ENCODE measurements at regions not wholly inside any gene's neighbourhood (a gene's known extent, or its start where the extent isn't known, plus 50 kb on each side); places are given as distances from the start of the nearest gene placed in this dataset.
A peak's percentile ranks its signal among the peaks of the same experiment; 100 is the strongest.

GRCh38 chr14:97408503-97408902 is 611.3 kb downstream of the VRK1 start:
- ChIA-PET CTCF (interaction anchor here (0.7 to 0.8 kb wide), 2 partner anchors 17 to 56 kb away, joined by 3 read pairs; no protein-coding TSS in a partner anchor), POLR2A (no interaction called here)
- Mint-ChIP-seq H3K4me3 (no peak overlapping the region), H3K27me3 (ENCODE audit: low read depth) (peaks cover 3% of the 10 kb centered on the region), H3K27ac (peak overlapping the region; percentile 74), H3K36me3 (ENCODE audit: low read depth) (peaks cover 2% of the 10 kb centered on the region), H3K9me3 (ENCODE audit: insufficient read depth) (no peaks in the 10 kb centered on the region), H3K4me1 (ENCODE audit: low read depth) (peaks cover 29% of the 10 kb centered on the region)
- ATAC-seq (peak; percentile 42), DNase-seq (no peak)

- peak overlapping the region; percentile 23 for H3K4me3 Mint-ChIP-seq
- peaks cover 27% of the 10 kb centered on the region for H3K4me1 Mint-ChIP-seq (ENCODE audit: low read depth)
- ChIA-PET CTCF (interaction anchor here (0.7 to 0.8 kb wide), 2 partner anchors 18 to 57 kb away, joined by 3 read pairs; no protein-coding TSS in a partner anchor), POLR2A (no interaction called here)
- ATAC-seq (peak; percentile 55), DNase-seq (peak; percentile 33)
- peaks cover 7% of the 10 kb centered on the region for H3K27me3 Mint-ChIP-seq (ENCODE audit: low read depth)
- peaks cover 2% of the 10 kb centered on the region for H3K36me3 Mint-ChIP-seq (ENCODE audit: low read depth)
- H3K9me3 Mint-ChIP-seq (ENCODE audit: insufficient read depth): no peaks in the 10 kb centered on the region
- H3K27ac Mint-ChIP-seq: peak overlapping the region; percentile 74
These were observed 612.0 kb downstream of the VRK1 start for GRCh38 chr14:97408937-97409815.

- Mint-ChIP-seq H3K36me3 (ENCODE audit: low read depth) (no peaks in the 10 kb centered on the region), H3K4me1 (ENCODE audit: low read depth) (peaks cover 26% of the 10 kb centered on the region), H3K4me3 (no peak overlapping the region), H3K27me3 (ENCODE audit: low read depth) (peaks cover 9% of the 10 kb centered on the region), H3K27ac (no peak overlapping the region), H3K9me3 (ENCODE audit: insufficient read depth) (no peaks in the 10 kb centered on the region)
- ChIA-PET POLR2A (no interaction called here), CTCF (no interaction called here)
- DNase-seq: no peak
- ATAC-seq: no peak
These were observed 613.8 kb downstream of the VRK1 start for GRCh38 chr14:97410667-97411620.

GRCh38 chr14:97411938-97412612 is 614.9 kb downstream of the VRK1 start:
- no peak for ATAC-seq
- no peaks in the 10 kb centered on the region for H3K9me3 Mint-ChIP-seq (ENCODE audit: insufficient read depth)
- no peak for DNase-seq
- CTCF ChIA-PET: no interaction called here
- no peaks in the 10 kb centered on the region for H3K36me3 Mint-ChIP-seq (ENCODE audit: low read depth)
- H3K4me1 Mint-ChIP-seq (ENCODE audit: low read depth): peaks cover 34% of the 10 kb centered on the region
- no peak overlapping the region for H3K4me3 Mint-ChIP-seq
- no peak overlapping the region for H3K27ac Mint-ChIP-seq
- H3K27me3 Mint-ChIP-seq (ENCODE audit: low read depth): peaks cover 9% of the 10 kb centered on the region
- POLR2A ChIA-PET: no interaction called here

- H3K27ac Mint-ChIP-seq: no peak overlapping the region
- H3K4me1 Mint-ChIP-seq (ENCODE audit: low read depth): peaks cover 31% of the 10 kb centered on the region
- H3K27me3 Mint-ChIP-seq (ENCODE audit: low read depth): peaks cover 9% of the 10 kb centered on the region
- ChIA-PET CTCF (no interaction called here), POLR2A (no interaction called here)
- ATAC-seq (no peak), DNase-seq (no peak)
- H3K4me3 Mint-ChIP-seq: no peak overlapping the region
- no peaks in the 10 kb centered on the region for H3K9me3 Mint-ChIP-seq (ENCODE audit: insufficient read depth)
- no peaks in the 10 kb centered on the region for H3K36me3 Mint-ChIP-seq (ENCODE audit: low read depth)
These were observed 615.9 kb downstream of the VRK1 start for GRCh38 chr14:97413022-97413539.

GRCh38 chr14:97413966-97414717 is 617.0 kb downstream of the VRK1 start:
- DNase-seq (no peak), ATAC-seq (no peak)
- Mint-ChIP-seq H3K36me3 (ENCODE audit: low read depth) (no peaks in the 10 kb centered on the region), H3K9me3 (ENCODE audit: insufficient read depth) (no peaks in the 10 kb centered on the region), H3K27me3 (ENCODE audit: low read depth) (peaks cover 9% of the 10 kb centered on the region), H3K4me1 (ENCODE audit: low read depth) (peaks cover 21% of the 10 kb centered on the region), H3K27ac (no peak overlapping the region), H3K4me3 (no peak overlapping the region)
- ChIA-PET POLR2A (interaction anchor here (0.6 kb wide), 1 partner anchor 521 kb away, joined by 3 read pairs; no protein-coding TSS in a partner anchor), CTCF (interaction anchor here (1.0 kb wide), 1 partner anchor 38 kb away, joined by 3 read pairs; no protein-coding TSS in a partner anchor)

GRCh38 chr14:97414718-97415098 is 617.5 kb downstream of the VRK1 start:
- H3K27me3 Mint-ChIP-seq (ENCODE audit: low read depth): peaks cover 8% of the 10 kb centered on the region
- ChIA-PET CTCF (interaction anchor here (1.0 kb wide), 1 partner anchor 38 kb away, joined by 3 read pairs; no protein-coding TSS in a partner anchor), POLR2A (no interaction called here)
- peaks cover 15% of the 10 kb centered on the region for H3K4me1 Mint-ChIP-seq (ENCODE audit: low read depth)
- H3K27ac Mint-ChIP-seq: no peak overlapping the region
- H3K4me3 Mint-ChIP-seq: no peak overlapping the region
- no peak for ATAC-seq
- H3K36me3 Mint-ChIP-seq (ENCODE audit: low read depth): no peaks in the 10 kb centered on the region
- no peak for DNase-seq
- no peaks in the 10 kb centered on the region for H3K9me3 Mint-ChIP-seq (ENCODE audit: insufficient read depth)

- DNase-seq (no peak), ATAC-seq (no peak)
- Mint-ChIP-seq H3K4me3 (no peak overlapping the region), H3K9me3 (ENCODE audit: insufficient read depth) (no peaks in the 10 kb centered on the region), H3K27me3 (ENCODE audit: low read depth) (peaks cover 9% of the 10 kb centered on the region), H3K36me3 (ENCODE audit: low read depth) (no peaks in the 10 kb centered on the region), H3K4me1 (ENCODE audit: low read depth) (peaks cover 12% of the 10 kb centered on the region), H3K27ac (no peak overlapping the region)
- ChIA-PET POLR2A (no interaction called here), CTCF (no interaction called here)
These were observed 618.7 kb downstream of the VRK1 start for GRCh38 chr14:97415907-97416306.

GRCh38 chr14:97416550-97416949 is 619.4 kb downstream of the VRK1 start:
- DNase-seq (no peak), ATAC-seq (no peak)
- H3K4me1 Mint-ChIP-seq (ENCODE audit: low read depth): peaks cover 12% of the 10 kb centered on the region
- H3K4me3 Mint-ChIP-seq: no peak overlapping the region
- H3K36me3 Mint-ChIP-seq (ENCODE audit: low read depth): no peaks in the 10 kb centered on the region
- no peaks in the 10 kb centered on the region for H3K9me3 Mint-ChIP-seq (ENCODE audit: insufficient read depth)
- ChIA-PET POLR2A (no interaction called here), CTCF (interaction anchor here (0.9 kb wide), 1 partner anchor 117 kb away, joined by 3 read pairs; no protein-coding TSS in a partner anchor)
- peaks cover 9% of the 10 kb centered on the region for H3K27me3 Mint-ChIP-seq (ENCODE audit: low read depth)
- H3K27ac Mint-ChIP-seq: no peak overlapping the region

- Mint-ChIP-seq H3K36me3 (ENCODE audit: low read depth) (no peaks in the 10 kb centered on the region), H3K4me3 (no peak overlapping the region), H3K27me3 (ENCODE audit: low read depth) (peaks cover 9% of the 10 kb centered on the region), H3K4me1 (ENCODE audit: low read depth) (peaks cover 12% of the 10 kb centered on the region), H3K27ac (no peak overlapping the region), H3K9me3 (ENCODE audit: insufficient read depth) (no peaks in the 10 kb centered on the region)
- ChIA-PET POLR2A (no interaction called here), CTCF (interaction anchor here (0.9 kb wide), 1 partner anchor 118 kb away, joined by 3 read pairs; no protein-coding TSS in a partner anchor)
- DNase-seq (no peak), ATAC-seq (no peak)
These were observed 620.1 kb downstream of the VRK1 start for GRCh38 chr14:97417331-97417730.

GRCh38 chr14:97420211-97420610 is 623.0 kb downstream of the VRK1 start:
- Mint-ChIP-seq H3K4me3 (no peak overlapping the region), H3K36me3 (ENCODE audit: low read depth) (no peaks in the 10 kb centered on the region), H3K4me1 (ENCODE audit: low read depth) (peaks cover 12% of the 10 kb centered on the region), H3K27me3 (ENCODE audit: low read depth) (peaks cover 8% of the 10 kb centered on the region), H3K9me3 (ENCODE audit: insufficient read depth) (no peaks in the 10 kb centered on the region), H3K27ac (no peak overlapping the region)
- DNase-seq (no peak), ATAC-seq (no peak)
- POLR2A ChIA-PET: no interaction called here
- CTCF ChIA-PET: no interaction called here

Measured in activated CD8-positive, alpha-beta T cell treated with anti-CD3 and anti-CD28 coated beads, Interleukin-2, amount 10 ng/mL, durations not matched to agents 7 days and 5 days (primary cell).